Panc1 (cell line): ENCODE measurements at regions not wholly inside any gene's neighbourhood (a gene's known extent, or its start where the extent isn't known, plus 50 kb on each side); places are given as distances from the start of the nearest gene placed in this dataset.

Experiments used
- CTCF ChIP-seq: fragments of 450-650 bp; IDR thresholded peaks from 2 replicates; pipeline ENCODE4 v1.5.1; 2017; ENCODE audit warnings: mild to moderate bottlenecking
- POLR2AphosphoS5 ChIP-seq: IDR thresholded peaks from 2 replicates; pipeline ENCODE4 v1.6.1; 2012; ENCODE audit warnings: mild to moderate bottlenecking, low read depth, low read length, moderate library complexity

- no peak for TF ChIP-seq CTCF
- no peak for TF ChIP-seq POLR2AphosphoS5
Measured at GRCh38 chr20:59437601-59438031, 137.2 kb downstream of the EDN3 start.
